ENCODE measurements at regions not wholly inside any gene's neighbourhood (a gene's known extent, or its start where the extent isn't known, plus 50 kb on each side); places are given as distances from the start of the nearest gene placed in this dataset.

DNA sequence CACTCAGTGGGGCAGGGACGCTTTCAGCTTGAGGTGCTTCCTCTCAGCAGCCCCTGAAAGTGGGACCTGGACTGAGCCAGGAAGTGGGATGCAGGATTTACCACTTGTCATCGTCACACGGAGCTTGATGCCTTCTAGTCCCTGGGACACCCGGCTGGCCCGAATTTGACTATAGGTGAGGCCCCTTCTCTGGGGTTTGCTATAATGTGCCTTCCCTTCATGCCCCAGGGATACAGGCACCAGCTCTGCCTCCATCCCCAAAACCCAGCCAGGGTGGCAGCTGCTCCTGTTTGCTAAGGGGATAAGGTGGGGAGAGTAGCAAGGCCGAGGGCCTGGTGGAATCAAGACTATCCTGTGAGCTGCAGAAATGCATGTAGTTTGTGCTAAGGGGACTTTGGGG lies 235.0 kb downstream of the GLRX3 start:
- DNase-seq (ENCODE audit: low spot score) = no peak

- DNase-seq (ENCODE audit: low spot score) = no peak
Observed at GRCh38 chr10:130371666-130372065, 235.5 kb downstream of the GLRX3 start.

GRCh38 chr10:130372222-130372621 lies 236.0 kb downstream of the GLRX3 start:
- DNase-seq (ENCODE audit: low spot score) = no peak

GRCh38 chr10:130372866-130373265 lies 236.7 kb downstream of the GLRX3 start:
- DNase-seq (ENCODE audit: low spot score) = no peak

GRCh38 chr10:130377986-130378540 lies 241.9 kb downstream of the GLRX3 start:
- DNase-seq (ENCODE audit: low spot score) = no peak

DNA sequence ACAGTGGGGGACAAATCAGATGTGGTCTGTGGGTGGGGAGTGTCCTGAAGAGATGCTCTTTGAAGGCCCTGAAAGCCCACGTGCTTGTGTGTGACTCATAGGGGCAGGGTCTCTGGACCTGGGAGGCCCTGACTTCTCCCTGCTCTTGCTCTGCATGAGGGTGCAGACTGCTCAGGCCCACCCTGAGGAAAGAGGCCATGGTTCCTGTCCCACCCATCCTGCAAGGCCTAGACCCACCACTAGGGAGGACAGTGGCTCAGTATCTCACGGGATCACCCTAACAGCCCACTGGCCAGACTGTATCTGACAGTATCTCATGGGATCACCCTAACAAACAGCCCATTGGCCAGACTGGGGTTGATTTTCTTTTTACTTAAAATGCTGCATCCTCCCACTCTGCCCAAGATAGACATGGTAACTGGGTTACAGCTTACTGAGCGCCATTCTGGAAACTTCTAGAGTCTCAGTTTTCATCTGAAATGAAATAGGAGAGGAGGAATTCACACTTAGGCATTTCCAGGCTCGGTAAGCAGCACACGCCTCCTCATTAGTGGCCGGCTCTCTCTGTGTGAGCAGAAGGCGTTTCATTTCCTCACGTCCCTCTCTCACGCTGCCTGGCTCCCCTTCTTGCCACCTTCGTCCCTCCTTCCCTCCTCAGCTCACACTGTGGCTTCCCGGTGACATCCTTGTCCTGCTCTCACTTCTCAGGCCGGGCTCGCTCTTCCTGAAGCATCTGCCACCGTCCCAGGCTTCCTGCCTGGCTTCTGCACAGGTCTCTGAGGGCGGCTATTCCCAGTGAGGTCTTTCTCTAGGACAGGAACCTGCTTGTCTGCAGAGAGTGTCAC lies 242.6 kb downstream of the GLRX3 start:
- no peak for DNase-seq (ENCODE audit: low spot score)

DNA sequence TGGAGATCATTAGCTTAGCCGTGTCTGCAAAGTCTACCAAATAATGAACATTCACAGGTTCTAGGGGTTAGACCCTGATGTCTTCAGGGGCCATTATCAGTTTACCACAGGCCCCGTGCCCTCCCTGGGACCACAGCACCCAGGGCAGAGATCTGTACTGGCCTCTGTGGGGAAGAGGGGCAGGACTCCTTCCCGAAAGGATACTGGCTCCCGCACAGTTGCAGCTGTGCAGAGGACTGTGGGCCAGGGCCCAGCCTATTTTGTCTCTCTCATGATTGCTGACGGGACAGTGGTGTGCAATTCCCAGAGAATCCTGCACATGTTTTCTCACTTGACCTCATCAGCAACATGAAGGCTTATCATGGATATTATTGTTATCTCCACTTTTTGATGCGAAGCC lies 243.9 kb downstream of the GLRX3 start:
- DNase-seq (ENCODE audit: low spot score) = no peak

DNA sequence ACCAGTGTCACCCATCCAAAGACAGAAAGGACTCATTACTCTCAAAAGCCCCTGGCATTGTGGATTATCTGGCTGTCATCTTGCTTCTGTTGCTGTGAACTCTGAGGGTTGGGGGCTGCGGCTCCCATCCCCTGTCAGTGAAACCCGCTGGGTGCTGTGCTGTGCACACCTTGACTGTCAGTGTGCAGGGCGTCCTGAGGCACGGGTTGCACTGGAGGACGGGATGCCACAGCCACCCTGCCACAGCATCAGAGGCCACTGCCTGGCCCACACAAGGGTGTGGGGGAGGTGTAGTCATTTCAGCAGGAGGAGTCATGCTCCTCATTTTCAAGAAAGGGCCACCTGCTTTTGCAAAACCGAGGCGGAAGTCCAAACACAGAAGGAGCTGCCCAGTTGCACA lies 245.8 kb downstream of the GLRX3 start:
- DNase-seq (ENCODE audit: low spot score) = no peak

- DNase-seq (ENCODE audit: low spot score) = no peak
Observed at GRCh38 chr10:130387936-130388580, 251.9 kb downstream of the GLRX3 start.

DNA sequence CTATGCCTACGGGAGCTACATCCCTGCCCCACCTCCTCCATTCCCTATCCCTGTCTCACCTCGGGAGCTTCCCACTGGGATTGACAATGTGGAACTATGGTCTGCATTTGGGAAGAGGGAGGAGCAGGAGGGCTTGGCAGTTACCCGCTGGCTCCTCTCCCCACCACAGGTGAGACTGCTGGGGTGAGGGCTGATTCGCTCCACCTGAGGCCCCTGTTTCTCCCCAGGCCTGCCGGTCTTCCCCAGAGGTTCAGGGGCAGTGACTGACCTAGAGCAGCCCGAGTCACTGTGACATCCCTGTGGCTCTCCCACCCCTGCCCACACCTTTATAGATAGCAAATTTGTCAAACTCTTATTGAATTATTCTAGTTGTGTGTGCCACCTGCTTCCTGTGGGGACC lies 252.6 kb downstream of the GLRX3 start:
- DNase-seq (ENCODE audit: low spot score) = no peak

GRCh38 chr10:130389906-130390305 lies 253.7 kb downstream of the GLRX3 start:
- DNase-seq (ENCODE audit: low spot score) = no peak

DNA sequence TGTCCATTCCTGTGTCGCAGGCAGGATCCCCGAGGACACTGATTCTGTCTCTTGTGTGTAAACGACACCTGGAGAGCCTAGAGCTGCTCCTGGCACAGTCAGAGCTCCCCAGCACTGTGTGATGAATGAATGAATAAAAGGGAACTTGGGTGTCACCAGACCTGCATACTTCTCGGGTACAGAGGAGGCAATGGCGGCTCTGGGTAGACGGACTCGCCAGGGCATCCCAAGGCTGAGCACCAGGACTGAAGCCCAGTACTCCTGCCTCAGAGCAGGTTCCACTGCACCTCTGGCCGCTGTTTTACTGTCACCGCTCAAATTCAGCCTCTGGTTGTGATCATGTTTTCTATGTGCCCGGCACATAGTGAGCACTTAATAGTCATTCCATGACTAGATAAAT lies 255.8 kb downstream of the GLRX3 start:
- no peak for DNase-seq (ENCODE audit: low spot score)

DNA sequence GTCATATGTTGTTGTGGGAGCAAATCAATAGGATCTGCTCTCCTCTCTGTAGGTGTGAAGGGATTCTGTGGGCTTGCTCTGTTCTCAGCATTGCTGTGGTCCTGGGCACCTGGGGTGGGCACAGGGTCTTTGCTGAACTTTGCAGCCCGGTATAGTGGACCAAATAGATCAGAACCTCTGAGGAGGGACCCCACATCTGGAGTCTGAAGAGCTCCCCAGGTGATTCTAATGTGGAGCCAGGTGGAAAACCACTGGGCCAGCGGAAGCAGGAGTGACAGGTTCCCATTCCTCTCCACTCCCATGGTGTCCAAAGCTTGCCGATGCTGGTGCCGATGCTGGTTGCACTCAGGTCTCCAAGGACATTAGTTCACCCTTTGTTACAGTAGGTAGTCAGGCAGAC lies 257.2 kb downstream of the GLRX3 start:
- no peak for DNase-seq (ENCODE audit: low spot score)

- DNase-seq (ENCODE audit: low spot score) = no peak
Observed at GRCh38 chr10:130394832-130395231, 258.6 kb downstream of the GLRX3 start.

DNA sequence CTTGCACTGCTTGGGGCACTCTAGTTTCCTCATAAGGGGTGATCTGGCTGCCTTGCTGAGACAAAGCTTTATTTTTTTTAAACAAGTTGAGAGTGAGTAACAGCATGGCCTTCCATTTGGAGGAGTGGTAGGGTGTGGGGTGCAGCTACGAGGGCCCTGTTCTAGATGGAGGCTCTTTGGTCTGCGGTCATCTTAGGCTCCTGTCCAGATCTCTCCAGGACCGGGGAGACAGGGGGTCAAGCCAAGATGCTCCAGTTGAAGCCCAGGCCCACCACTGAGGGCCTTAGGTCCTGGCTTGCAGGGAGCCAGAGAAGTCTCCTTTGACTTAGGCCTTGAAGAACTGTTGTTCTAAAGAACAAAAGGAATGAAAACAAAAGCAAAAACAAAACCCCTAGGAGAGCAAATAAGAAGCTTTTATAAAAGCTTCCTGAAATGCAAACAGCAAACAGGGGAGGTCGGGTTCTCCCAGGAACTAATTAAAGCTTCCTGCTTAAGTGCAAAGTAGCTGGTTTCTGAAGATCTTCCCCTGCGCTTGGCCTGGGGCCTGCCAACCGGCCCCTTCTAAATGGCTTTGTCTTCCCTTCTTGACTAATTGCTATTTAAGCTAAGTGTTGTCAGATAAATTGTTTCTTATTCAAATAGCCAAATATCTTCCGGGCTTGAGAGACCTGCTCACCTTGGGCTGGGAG lies 259.2 kb downstream of the GLRX3 start:
- no peak for DNase-seq (ENCODE audit: low spot score)

DNA sequence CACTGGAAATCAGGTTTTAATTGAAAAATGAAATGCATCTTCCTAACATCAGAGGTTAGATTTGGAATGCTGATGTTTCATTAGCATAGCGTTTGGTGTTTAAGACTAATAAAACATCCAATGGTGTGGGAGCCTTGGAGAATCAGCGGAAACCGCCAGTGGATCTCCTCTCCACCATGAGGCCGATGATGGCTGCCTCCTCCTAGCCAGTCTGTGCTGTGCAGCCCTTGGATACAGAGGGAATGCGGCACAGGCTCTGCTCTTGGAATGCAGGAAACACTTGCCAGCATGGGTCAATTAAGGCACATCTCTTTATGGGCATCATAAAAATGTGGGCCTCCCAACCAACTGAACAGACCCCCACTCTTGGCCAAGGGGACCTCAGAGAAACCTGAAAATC lies 259.9 kb downstream of the GLRX3 start:
- no peak for DNase-seq (ENCODE audit: low spot score)

DNA sequence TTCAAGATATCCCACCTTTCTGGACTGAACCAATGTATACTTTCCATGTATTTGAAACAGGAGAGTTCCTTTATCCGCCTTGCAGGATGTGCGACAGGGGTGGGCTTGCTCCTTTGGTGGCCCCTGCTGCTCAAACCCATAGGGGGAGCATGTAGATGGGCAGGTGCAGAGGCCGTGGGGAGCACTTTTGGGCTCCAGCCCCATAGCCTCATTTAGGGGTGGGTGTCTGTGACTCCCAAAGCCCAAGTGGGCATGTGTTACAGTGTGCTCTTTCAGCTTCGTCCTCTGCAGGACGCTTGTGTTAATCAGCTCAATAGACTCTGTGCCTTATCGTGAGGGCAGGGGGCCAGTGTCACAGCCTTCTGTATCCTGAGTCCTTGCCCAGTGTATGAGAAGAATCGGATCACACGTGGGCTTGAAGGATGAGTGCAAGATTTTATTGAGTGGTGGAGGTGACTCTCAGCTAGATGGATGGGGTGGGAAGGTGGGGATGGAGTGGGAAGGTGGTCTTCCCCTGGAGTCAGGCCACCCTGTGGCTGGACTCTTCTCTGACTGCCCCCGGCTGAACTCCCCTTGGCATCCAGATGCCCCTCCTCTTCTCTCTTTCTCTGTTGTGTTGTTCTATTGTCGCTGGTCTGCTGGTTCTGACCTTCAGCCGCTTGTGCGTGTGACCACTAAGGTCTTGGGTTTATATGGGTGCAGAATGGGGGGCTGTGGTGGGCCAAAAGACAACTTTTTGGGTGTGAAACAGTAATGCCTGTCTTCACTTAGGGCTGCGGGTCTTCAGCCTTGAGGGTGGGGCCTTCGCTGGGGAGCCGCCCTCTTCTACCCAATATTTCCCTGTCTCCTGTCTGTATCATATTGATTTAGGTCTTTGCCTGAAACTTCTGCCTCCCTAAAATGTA lies 262.2 kb downstream of the GLRX3 start:
- no peak for DNase-seq (ENCODE audit: low spot score)

- no peak for DNase-seq (ENCODE audit: low spot score)
Observed at GRCh38 chr10:130399425-130399950, 263.3 kb downstream of the GLRX3 start.

DNA sequence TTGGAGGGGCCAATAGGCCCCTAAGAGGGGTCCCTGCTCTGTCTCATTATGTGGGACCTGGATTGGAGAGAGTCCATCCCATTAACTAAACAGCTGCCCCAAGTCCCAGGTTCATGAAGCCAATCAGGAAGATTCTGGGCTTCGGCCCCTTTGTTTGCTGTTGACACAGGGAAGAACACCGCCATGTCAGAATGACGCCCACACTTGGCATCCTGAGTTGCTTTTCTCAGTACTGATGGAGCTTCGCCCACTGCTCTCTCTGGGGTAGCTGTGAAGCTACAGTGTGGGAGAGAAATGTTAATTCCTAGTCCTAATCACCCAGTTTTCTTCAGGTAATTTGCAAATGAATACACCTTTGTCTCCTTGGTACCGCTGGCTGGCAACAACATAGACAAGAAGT lies 264.7 kb downstream of the GLRX3 start:
- no peak for DNase-seq (ENCODE audit: low spot score)

GRCh38 chr10:130401860-130402765 lies 265.9 kb downstream of the GLRX3 start:
- DNase-seq (ENCODE audit: low spot score) = no peak

All from H4 (cell line).